ENCODE measurements at regions not wholly inside any gene's neighbourhood (a gene's known extent, or its start where the extent isn't known, plus 50 kb on each side); places are given as distances from the start of the nearest gene placed in this dataset.

- TF ChIP-seq CTCF (IDR thresholded peaks at IDR 0.05; ENCODE audit: low read depth, low read length, poor library complexity, severe bottlenecking) (no peak), EZH2phosphoT487 (IDR thresholded peaks at IDR 0.05; ENCODE audit: borderline replicate concordance, low read length) (no peak)
Measured at GRCh38 chr20:56875052-56875659, 246.1 kb downstream of the TFAP2C start.
